ENCODE measurements at regions not wholly inside any gene's neighbourhood (a gene's known extent, or its start where the extent isn't known, plus 50 kb on each side); places are given as distances from the start of the nearest gene placed in this dataset.

DNA sequence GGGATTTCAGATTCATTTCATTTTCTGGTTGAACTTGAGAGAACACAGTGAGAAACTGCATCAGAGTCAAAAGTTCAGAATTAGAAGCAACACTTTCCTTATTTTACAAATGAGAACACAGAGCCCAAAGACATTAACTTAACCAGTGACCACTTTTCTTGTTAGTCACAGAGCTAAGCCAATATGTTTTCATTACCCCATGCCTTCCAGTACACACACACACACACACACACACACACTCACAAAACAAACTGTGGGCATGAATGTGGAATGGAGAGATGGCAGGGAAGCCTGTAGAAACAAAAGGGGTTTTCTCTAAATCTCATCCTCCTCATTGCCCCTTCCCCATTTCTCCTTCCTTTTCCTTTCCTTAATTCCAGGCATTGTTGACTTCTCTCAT lies 267.4 kb upstream of the GADL1 start:
- no peak overlapping the region for H3K23ac ChIP-seq (ENCODE audit: low read depth, low read length)
- no peak overlapping the region for H4K8ac ChIP-seq (ENCODE audit: low read depth in 2 of 2, low read length in 2 of 2)
- BruUV-seq (replicated peaks): no TSS peak
- no peak overlapping the region for H2AFZ ChIP-seq (replicated peaks; ENCODE audit: low read length, poor library complexity)
- no peak overlapping the region for H2AK9ac ChIP-seq (replicated peaks; ENCODE audit: low read depth, low read length, poor library complexity)
- no peaks in the 10 kb centered on the region for H4K20me1 ChIP-seq (ENCODE audit: insufficient read depth, low read length)
- H3K36me3 ChIP-seq (ENCODE audit: control insufficient read depth, insufficient read depth, low read length): no peaks in the 10 kb centered on the region
- H3K4me1 ChIP-seq (ENCODE audit: control insufficient read depth, insufficient read depth, low read length): peaks cover 12% of the 10 kb centered on the region
- H3K18ac ChIP-seq (ENCODE audit: low read depth, low read length): no peak overlapping the region
- intact Hi-C loops (cut with micrococcal nuclease) (loop anchor here (10.0 kb wide), 2 partner anchors 57 to 603 kb away; no protein-coding TSS in a partner anchor), in situ Hi-C loops (cut with MboI; ENCODE audit: low sequenced_read_pairs) (no loop called here), dilution Hi-C loops (cut with HindIII; ENCODE audit: low sequenced_read_pairs, unreplicated experiment) (no loop called here)
- H3K14ac ChIP-seq (replicated peaks; ENCODE audit: low read depth, low read length): no peak overlapping the region
- no peak overlapping the region for H4K91ac ChIP-seq (ENCODE audit: insufficient read depth, low read depth, low read length)
- H3K4me3 ChIP-seq (ENCODE audit: insufficient read depth, low read depth, low read length): no peak overlapping the region
- no peaks in the 10 kb centered on the region for H3K27me3 ChIP-seq (ENCODE audit: control insufficient read depth, insufficient read depth, low read length)
- H4K5ac ChIP-seq (ENCODE audit: low read depth, low read length): no peak overlapping the region
- POLR2A ChIA-PET (ENCODE audit: unreplicated experiment): no interaction called here
- no peak overlapping the region for H2BK15ac ChIP-seq (ENCODE audit: low read depth, low read length)
- H2BK20ac ChIP-seq (ENCODE audit: low read depth, low read length): no peak overlapping the region
- H3K9me1 ChIP-seq (ENCODE audit: insufficient read depth, low read length): no peaks in the 10 kb centered on the region
- no peak overlapping the region for H2BK5ac ChIP-seq (ENCODE audit: low read depth, low read length, poor library complexity, severe bottlenecking)
- no peaks in the 10 kb centered on the region for H3K79me1 ChIP-seq (ENCODE audit: low read depth in 1 of 2, low read length in 2 of 2)
- no peak overlapping the region for H2BK120ac ChIP-seq (ENCODE audit: low read depth, low read length)
- no peak overlapping the region for H3K27ac ChIP-seq (ENCODE audit: insufficient read depth, low read length)
- no peaks in the 10 kb centered on the region for H3K9me3 ChIP-seq (ENCODE audit: control insufficient read depth, insufficient read depth, low read length)
- no peak for DNase-seq
- H2AK5ac ChIP-seq (ENCODE audit: low read depth, low read length): no peak overlapping the region
- no peak overlapping the region for H3K4me2 ChIP-seq (ENCODE audit: low read depth, low read length)
- TF ChIP-seq MAFK (IDR thresholded peaks at IDR 0.05; ENCODE audit: low read depth, low read length) (no peak), MXI1 (IDR thresholded peaks at IDR 0.05; ENCODE audit: borderline replicate concordance, low read depth, low read length) (no peak), RCOR1 (IDR thresholded peaks at IDR 0.05; ENCODE audit: insufficient replicate concordance, low read length) (no peak), CHD1 (IDR thresholded peaks at IDR 0.05; ENCODE audit: low read depth, low read length) (no peak), RAD21 (IDR thresholded peaks at IDR 0.05; ENCODE audit: low read length) (no peak), SMC3 (IDR thresholded peaks at IDR 0.05; ENCODE audit: low read depth, low read length) (no peak), NFE2L2 (IDR thresholded peaks at IDR 0.05; ENCODE audit: low read depth, low read length) (no peak), BHLHE40 (IDR thresholded peaks at IDR 0.05; ENCODE audit: low read depth, low read length) (no peak), POLR2A (IDR thresholded peaks at IDR 0.05; ENCODE audit: low read depth, low read length) (no peak), RFX5 (IDR thresholded peaks at IDR 0.05; ENCODE audit: low read depth, low read length) (no peak), CEBPB (IDR thresholded peaks at IDR 0.05; ENCODE audit: low read depth, low read length) (no peak), FOS (IDR thresholded peaks at IDR 0.05; ENCODE audit: low read depth, low read length) (no peak), MAZ (IDR thresholded peaks at IDR 0.05; ENCODE audit: borderline replicate concordance, low read depth, low read length) (no peak)
- TF ChIP-seq, protein P1, sequence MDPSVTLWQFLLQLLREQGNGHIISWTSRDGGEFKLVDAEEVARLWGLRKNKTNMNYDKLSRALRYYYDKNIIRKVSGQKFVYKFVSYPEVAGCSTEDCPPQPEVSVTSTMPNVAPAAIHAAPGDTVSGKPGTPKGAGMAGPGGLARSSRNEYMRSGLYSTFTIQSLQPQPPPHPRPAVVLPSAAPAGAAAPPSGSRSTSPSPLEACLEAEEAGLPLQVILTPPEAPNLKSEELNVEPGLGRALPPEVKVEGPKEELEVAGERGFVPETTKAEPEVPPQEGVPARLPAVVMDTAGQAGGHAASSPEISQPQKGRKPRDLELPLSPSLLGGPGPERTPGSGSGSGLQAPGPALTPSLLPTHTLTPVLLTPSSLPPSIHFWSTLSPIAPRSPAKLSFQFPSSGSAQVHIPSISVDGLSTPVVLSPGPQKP (IDR thresholded peaks at IDR 0.05; ENCODE audit: borderline replicate concordance, low read depth, low read length): no peak
- TF ChIP-seq, protein P2, sequence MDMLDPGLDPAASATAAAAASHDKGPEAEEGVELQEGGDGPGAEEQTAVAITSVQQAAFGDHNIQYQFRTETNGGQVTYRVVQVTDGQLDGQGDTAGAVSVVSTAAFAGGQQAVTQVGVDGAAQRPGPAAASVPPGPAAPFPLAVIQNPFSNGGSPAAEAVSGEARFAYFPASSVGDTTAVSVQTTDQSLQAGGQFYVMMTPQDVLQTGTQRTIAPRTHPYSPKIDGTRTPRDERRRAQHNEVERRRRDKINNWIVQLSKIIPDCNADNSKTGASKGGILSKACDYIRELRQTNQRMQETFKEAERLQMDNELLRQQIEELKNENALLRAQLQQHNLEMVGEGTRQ (IDR thresholded peaks at IDR 0.05; ENCODE audit: low read depth, low read length): no peak
- TF ChIP-seq, protein P3, sequence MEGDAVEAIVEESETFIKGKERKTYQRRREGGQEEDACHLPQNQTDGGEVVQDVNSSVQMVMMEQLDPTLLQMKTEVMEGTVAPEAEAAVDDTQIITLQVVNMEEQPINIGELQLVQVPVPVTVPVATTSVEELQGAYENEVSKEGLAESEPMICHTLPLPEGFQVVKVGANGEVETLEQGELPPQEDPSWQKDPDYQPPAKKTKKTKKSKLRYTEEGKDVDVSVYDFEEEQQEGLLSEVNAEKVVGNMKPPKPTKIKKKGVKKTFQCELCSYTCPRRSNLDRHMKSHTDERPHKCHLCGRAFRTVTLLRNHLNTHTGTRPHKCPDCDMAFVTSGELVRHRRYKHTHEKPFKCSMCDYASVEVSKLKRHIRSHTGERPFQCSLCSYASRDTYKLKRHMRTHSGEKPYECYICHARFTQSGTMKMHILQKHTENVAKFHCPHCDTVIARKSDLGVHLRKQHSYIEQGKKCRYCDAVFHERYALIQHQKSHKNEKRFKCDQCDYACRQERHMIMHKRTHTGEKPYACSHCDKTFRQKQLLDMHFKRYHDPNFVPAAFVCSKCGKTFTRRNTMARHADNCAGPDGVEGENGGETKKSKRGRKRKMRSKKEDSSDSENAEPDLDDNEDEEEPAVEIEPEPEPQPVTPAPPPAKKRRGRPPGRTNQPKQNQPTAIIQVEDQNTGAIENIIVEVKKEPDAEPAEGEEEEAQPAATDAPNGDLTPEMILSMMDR (conservative IDR thresholded peaks at IDR 0.05; ENCODE audit: low read depth, low read length): no peak
- no peak for ATAC-seq (ENCODE audit: low read depth)
- CTCF ChIA-PET: no interaction called here
- H3K56ac ChIP-seq (ENCODE audit: extremely low read depth, insufficient read depth, low read length): no peak overlapping the region
- no peak overlapping the region for H3K4ac ChIP-seq (ENCODE audit: low read depth, low read length)
- no peak overlapping the region for H3K9ac ChIP-seq (ENCODE audit: low read depth, low read length)

Data from IMR-90 (cell line).